Thoracic aorta (tissue), 2 donors: ENCODE measurements at regions not wholly inside any gene's neighbourhood (a gene's known extent, or its start where the extent isn't known, plus 50 kb on each side); places are given as distances from the start of the nearest gene placed in this dataset.

Experiments
- ATAC-seq: fragments of 150-250 bp; one replicate; pipeline ENCODE4 v1.8.0; 2017; ENCODE audit warnings: low read depth; ENCODE audit not compliant: insufficient number of reproducible peaks, low FRiP score
- DNase-seq: peaks from one replicate; pipeline ENCODE4 v3.0.0-alpha.2; 2020; ENCODE audit warnings: low spot score
- H3K27ac ChIP-seq, 2 donors: fragments of 200-600 bp; sonication (generic); 1 replicate in 1 of 2; 2 replicates in 1 of 2; pipeline ENCODE4 v1.5.1; 2016; ENCODE audit warnings: mild to moderate bottlenecking in 2 of 2, moderate library complexity in 2 of 2
- H3K27me3 ChIP-seq: fragments of 200-600 bp; sonication (generic); replicated peaks from 2 replicates; pipeline ENCODE4 v1.6.0; 2016; ENCODE audit warnings: mild to moderate bottlenecking; ENCODE audit not compliant: insufficient read depth
- H3K36me3 ChIP-seq: fragments of 200-600 bp; sonication (generic); one replicate; pipeline ENCODE4 v1.5.1; 2016
- H3K4me1 ChIP-seq, 2 donors: fragments of 200-600 bp; sonication (generic); 1 replicate in 1 of 2; 2 replicates in 1 of 2; pipeline versions ENCODE4 v1.5.1 to v1.6.0; 2016; ENCODE audit warnings: low read depth in 2 of 2, mild to moderate bottlenecking in 1 of 2; ENCODE audit not compliant: control insufficient read depth in 1 of 2
- H3K4me3 ChIP-seq: fragments of 200-600 bp; sonication (generic); 2 replicates; pipeline ENCODE4 v1.5.1; 2016; ENCODE audit warnings: mild to moderate bottlenecking
- H3K9me3 ChIP-seq: fragments of 200-600 bp; sonication (generic); 2 replicates; pipeline ENCODE4 v1.5.1; 2016
- CTCF ChIP-seq: fragments of 200-600 bp; sonication (generic); IDR thresholded peaks from one replicate; pipeline ENCODE4 v1.5.1; 2019; ENCODE audit warnings: antibody characterized with exemption

GRCh38 chr1:222372221-222372620 is 175.7 kb downstream of the HHIPL2 start:
- H3K36me3 ChIP-seq, result no peaks in the 10 kb centered on the region
- no peaks in the 10 kb centered on the region for H3K27me3 ChIP-seq
- no peak for TF ChIP-seq CTCF
- no peak overlapping the region for H3K4me3 ChIP-seq
- H3K9me3 ChIP-seq, result no peaks in the 10 kb centered on the region
- DNase-seq (no peak), ATAC-seq (no peak)
- no peak overlapping the region for H3K27ac ChIP-seq
- no peaks in the 10 kb centered on the region for H3K4me1 ChIP-seq

- TF ChIP-seq CTCF, result no peak
- Histone ChIP-seq H3K4me1 (no peaks in the 10 kb centered on the region), H3K36me3 (no peaks in the 10 kb centered on the region), H3K27me3 (no peaks in the 10 kb centered on the region), H3K4me3 (no peak overlapping the region), H3K9me3 (no peaks in the 10 kb centered on the region), H3K27ac (no peak overlapping the region)
- ATAC-seq, result no peak
- DNase-seq, result no peak
These were observed 176.8 kb downstream of the HHIPL2 start for GRCh38 chr1:222370913-222371675.

- H3K27me3 ChIP-seq, result no peaks in the 10 kb centered on the region
- no peaks in the 10 kb centered on the region for H3K4me1 ChIP-seq
- ATAC-seq (no peak), DNase-seq (no peak)
- no peak for TF ChIP-seq CTCF
- H3K36me3 ChIP-seq, result no peaks in the 10 kb centered on the region
- no peak overlapping the region for H3K4me3 ChIP-seq
- H3K27ac ChIP-seq, result no peak overlapping the region
- no peaks in the 10 kb centered on the region for H3K9me3 ChIP-seq
These were observed 177.6 kb downstream of the HHIPL2 start for GRCh38 chr1:222370081-222370912.

- Histone ChIP-seq H3K4me3 (no peak overlapping the region), H3K9me3 (no peaks in the 10 kb centered on the region), H3K4me1 (no peaks in the 10 kb centered on the region), H3K36me3 (no peaks in the 10 kb centered on the region), H3K27ac (no peak overlapping the region), H3K27me3 (no peaks in the 10 kb centered on the region)
- no peak for DNase-seq
- TF ChIP-seq CTCF, result no peak
- no peak for ATAC-seq
These were observed 178.8 kb downstream of the HHIPL2 start for GRCh38 chr1:222369148-222369547.

- Histone ChIP-seq H3K27ac (no peak overlapping the region), H3K4me3 (no peak overlapping the region), H3K36me3 (no peaks in the 10 kb centered on the region), H3K9me3 (no peaks in the 10 kb centered on the region), H3K27me3 (no peaks in the 10 kb centered on the region), H3K4me1 (no peaks in the 10 kb centered on the region)
- no peak for ATAC-seq
- no peak for DNase-seq
- no peak for TF ChIP-seq CTCF
These were observed 189.8 kb downstream of the HHIPL2 start for GRCh38 chr1:222358100-222358499.
